ENCODE measurements at regions not wholly inside any gene's neighbourhood (a gene's known extent, or its start where the extent isn't known, plus 50 kb on each side); places are given as distances from the start of the nearest gene placed in this dataset.

DNA sequence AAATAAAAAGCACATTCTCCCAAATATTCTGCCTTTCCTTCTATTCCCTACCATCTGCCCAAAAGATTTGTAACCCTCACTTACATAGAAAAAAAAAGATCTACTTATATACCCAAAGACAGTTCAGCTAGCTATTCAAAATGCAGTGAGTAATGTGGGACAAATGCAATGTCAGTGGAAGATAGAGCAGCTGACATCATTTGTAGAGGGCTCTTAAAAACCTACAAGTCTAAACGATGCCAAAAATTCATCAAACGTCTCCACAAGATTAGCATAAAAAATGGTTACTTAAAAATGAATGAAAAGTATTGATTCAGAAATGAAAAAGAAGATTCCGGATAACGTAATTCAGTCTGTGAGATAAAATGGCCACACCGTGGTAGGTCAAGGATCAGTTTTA lies 96.5 kb downstream of the ASB9 start:
- no peak for TF ChIP-seq POLR2AphosphoS5 (IDR thresholded peaks at IDR 0.05; ENCODE audit: low read depth)
- TF ChIP-seq, protein P1, sequence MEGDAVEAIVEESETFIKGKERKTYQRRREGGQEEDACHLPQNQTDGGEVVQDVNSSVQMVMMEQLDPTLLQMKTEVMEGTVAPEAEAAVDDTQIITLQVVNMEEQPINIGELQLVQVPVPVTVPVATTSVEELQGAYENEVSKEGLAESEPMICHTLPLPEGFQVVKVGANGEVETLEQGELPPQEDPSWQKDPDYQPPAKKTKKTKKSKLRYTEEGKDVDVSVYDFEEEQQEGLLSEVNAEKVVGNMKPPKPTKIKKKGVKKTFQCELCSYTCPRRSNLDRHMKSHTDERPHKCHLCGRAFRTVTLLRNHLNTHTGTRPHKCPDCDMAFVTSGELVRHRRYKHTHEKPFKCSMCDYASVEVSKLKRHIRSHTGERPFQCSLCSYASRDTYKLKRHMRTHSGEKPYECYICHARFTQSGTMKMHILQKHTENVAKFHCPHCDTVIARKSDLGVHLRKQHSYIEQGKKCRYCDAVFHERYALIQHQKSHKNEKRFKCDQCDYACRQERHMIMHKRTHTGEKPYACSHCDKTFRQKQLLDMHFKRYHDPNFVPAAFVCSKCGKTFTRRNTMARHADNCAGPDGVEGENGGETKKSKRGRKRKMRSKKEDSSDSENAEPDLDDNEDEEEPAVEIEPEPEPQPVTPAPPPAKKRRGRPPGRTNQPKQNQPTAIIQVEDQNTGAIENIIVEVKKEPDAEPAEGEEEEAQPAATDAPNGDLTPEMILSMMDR (IDR thresholded peaks at IDR 0.05; ENCODE audit: insufficient read depth, low read length): no peak
- TF ChIP-seq, protein P2, sequence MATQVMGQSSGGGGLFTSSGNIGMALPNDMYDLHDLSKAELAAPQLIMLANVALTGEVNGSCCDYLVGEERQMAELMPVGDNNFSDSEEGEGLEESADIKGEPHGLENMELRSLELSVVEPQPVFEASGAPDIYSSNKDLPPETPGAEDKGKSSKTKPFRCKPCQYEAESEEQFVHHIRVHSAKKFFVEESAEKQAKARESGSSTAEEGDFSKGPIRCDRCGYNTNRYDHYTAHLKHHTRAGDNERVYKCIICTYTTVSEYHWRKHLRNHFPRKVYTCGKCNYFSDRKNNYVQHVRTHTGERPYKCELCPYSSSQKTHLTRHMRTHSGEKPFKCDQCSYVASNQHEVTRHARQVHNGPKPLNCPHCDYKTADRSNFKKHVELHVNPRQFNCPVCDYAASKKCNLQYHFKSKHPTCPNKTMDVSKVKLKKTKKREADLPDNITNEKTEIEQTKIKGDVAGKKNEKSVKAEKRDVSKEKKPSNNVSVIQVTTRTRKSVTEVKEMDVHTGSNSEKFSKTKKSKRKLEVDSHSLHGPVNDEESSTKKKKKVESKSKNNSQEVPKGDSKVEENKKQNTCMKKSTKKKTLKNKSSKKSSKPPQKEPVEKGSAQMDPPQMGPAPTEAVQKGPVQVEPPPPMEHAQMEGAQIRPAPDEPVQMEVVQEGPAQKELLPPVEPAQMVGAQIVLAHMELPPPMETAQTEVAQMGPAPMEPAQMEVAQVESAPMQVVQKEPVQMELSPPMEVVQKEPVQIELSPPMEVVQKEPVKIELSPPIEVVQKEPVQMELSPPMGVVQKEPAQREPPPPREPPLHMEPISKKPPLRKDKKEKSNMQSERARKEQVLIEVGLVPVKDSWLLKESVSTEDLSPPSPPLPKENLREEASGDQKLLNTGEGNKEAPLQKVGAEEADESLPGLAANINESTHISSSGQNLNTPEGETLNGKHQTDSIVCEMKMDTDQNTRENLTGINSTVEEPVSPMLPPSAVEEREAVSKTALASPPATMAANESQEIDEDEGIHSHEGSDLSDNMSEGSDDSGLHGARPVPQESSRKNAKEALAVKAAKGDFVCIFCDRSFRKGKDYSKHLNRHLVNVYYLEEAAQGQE (IDR thresholded peaks at IDR 0.05; ENCODE audit: insufficient replicate concordance, low read depth): no peak
- no peak for TF ChIP-seq GABPA (IDR thresholded peaks at IDR 0.05; ENCODE audit: low read depth)
- TF ChIP-seq SPI1 (IDR thresholded peaks at IDR 0.05; ENCODE audit: borderline replicate concordance, low read depth): no peak
- no peak overlapping the region for H3K27ac ChIP-seq (replicated peaks)
- no peaks in the 10 kb centered on the region for H3K27me3 ChIP-seq (ENCODE audit: insufficient read depth, poor library complexity, severe bottlenecking)
- no peak overlapping the region for H3K4me3 ChIP-seq (replicated peaks; ENCODE audit: insufficient read depth, low read length)
- DNase-seq (ENCODE audit: low read depth in 1 of 2, low spot score in 1 of 2): no peak

DNA sequence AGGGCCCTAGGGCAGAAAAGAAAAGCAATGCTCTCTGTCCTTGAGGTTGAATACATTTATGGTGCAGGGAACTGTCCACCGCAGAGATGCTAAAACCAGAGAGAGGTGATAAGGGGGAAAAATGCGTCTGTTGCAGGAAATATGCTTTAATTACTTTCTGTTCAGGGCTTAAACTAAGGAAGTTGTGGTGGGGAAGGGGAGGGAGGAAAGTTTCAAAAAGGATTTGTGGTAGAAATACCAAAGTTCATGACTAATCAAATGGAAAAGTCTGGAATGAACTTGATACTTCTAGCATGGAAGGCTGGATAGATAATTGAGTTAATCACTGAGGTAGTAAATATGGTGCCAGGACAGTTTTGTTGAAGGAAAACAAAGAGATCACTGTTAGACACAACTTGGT lies 99.0 kb downstream of the ASB9 start:
- no peak for TF ChIP-seq GABPA (IDR thresholded peaks at IDR 0.05; ENCODE audit: low read depth)
- H3K27me3 ChIP-seq (ENCODE audit: insufficient read depth, poor library complexity, severe bottlenecking): no peaks in the 10 kb centered on the region
- no peak for DNase-seq (ENCODE audit: low read depth in 1 of 2, low spot score in 1 of 2)

DNA sequence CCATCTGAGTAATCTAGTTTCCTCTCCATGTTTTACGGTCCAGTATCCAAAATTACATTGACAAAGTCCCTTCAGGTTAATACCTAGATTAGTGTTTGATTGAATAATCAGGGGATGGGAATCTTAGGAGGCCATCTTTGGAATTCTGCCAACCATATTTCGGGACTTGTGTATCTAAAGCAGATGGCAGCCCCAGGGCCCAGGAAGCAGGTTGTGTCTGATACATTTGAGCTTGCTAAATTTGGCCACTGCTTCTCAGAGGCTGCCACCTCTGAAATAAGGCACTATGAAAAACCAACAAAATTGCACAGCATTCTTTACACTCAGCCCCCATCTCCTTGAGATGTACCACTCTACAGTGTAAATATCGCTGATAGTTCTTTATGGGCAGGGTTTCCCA lies 102.1 kb downstream of the ASB9 start:
- H3K27ac ChIP-seq (replicated peaks): no peak overlapping the region
- TF ChIP-seq POLR2AphosphoS5 (IDR thresholded peaks at IDR 0.05; ENCODE audit: low read depth): no peak
- no peak for TF ChIP-seq SPI1 (IDR thresholded peaks at IDR 0.05; ENCODE audit: borderline replicate concordance, low read depth)
- TF ChIP-seq GABPA (IDR thresholded peaks at IDR 0.05; ENCODE audit: low read depth): no peak
- TF ChIP-seq, protein P1 (IDR thresholded peaks at IDR 0.05; ENCODE audit: insufficient read depth, low read length): no peak
- TF ChIP-seq, protein P2 (IDR thresholded peaks at IDR 0.05; ENCODE audit: insufficient replicate concordance, low read depth): no peak
- no peak for DNase-seq (ENCODE audit: low read depth in 1 of 2, low spot score in 1 of 2)
- no peaks in the 10 kb centered on the region for H3K27me3 ChIP-seq (ENCODE audit: insufficient read depth, poor library complexity, severe bottlenecking)
- no peak overlapping the region for H3K4me3 ChIP-seq (replicated peaks; ENCODE audit: insufficient read depth, low read length)

More for the DNA sequence above, 99.0 kb downstream of the ASB9 start:
- Histone ChIP-seq H3K4me3 (replicated peaks; ENCODE audit: insufficient read depth, low read length) (no peak overlapping the region), H3K27ac (replicated peaks) (no peak overlapping the region)

DNA sequence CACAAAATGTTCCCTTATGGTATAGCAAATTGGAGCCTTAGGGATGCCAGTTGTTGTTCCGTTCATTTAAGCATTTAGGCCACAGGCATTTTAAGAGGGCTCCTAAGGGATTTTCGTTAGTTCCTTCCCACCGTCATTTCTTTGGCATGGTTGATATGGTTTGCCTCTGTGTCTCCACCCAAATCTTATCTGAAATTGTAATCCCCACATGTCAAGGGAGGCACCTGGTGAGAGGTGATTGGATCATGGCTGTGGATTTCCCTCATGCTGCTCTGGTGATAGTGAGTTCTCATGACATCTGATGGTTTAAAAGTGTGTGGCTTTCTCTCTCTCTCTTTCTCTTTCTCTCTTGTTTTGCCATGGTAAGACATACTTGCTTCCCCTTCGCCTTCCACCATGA lies 104.1 kb downstream of the ASB9 start:
- no peak for TF ChIP-seq GABPA (IDR thresholded peaks at IDR 0.05; ENCODE audit: low read depth)
- TF ChIP-seq, protein P2 (IDR thresholded peaks at IDR 0.05; ENCODE audit: insufficient replicate concordance, low read depth): no peak
- no peak for TF ChIP-seq POLR2AphosphoS5 (IDR thresholded peaks at IDR 0.05; ENCODE audit: low read depth)
- TF ChIP-seq SPI1 (IDR thresholded peaks at IDR 0.05; ENCODE audit: borderline replicate concordance, low read depth): no peak
- TF ChIP-seq, protein P1 (IDR thresholded peaks at IDR 0.05; ENCODE audit: insufficient read depth, low read length): no peak
- H3K27me3 ChIP-seq (ENCODE audit: insufficient read depth, poor library complexity, severe bottlenecking): no peaks in the 10 kb centered on the region
- no peak overlapping the region for H3K4me3 ChIP-seq (replicated peaks; ENCODE audit: insufficient read depth, low read length)
- no peak overlapping the region for H3K27ac ChIP-seq (replicated peaks)
- DNase-seq (ENCODE audit: low read depth in 1 of 2, low spot score in 1 of 2): no peak
